Endometrial microvascular endothelial cells (primary cell): ENCODE measurements at regions not wholly inside any gene's neighbourhood (a gene's known extent, or its start where the extent isn't known, plus 50 kb on each side); places are given as distances from the start of the nearest gene placed in this dataset.
"Not testable (repeated sequence)": the region's sequence is repeated elsewhere in the genome, so short reads cannot be mapped to it uniquely, and the experiment has no call there.

Source experiments
- in situ Hi-C: cut with HindIII; loops from 2 replicates; pipeline ENCODE4 v1.10.0; 2017; ENCODE audit warnings: low sequenced_read_pairs, low pct_unique_long_range_greater_than_20kb; ENCODE audit errors: inconsistent ontology term

DNA sequence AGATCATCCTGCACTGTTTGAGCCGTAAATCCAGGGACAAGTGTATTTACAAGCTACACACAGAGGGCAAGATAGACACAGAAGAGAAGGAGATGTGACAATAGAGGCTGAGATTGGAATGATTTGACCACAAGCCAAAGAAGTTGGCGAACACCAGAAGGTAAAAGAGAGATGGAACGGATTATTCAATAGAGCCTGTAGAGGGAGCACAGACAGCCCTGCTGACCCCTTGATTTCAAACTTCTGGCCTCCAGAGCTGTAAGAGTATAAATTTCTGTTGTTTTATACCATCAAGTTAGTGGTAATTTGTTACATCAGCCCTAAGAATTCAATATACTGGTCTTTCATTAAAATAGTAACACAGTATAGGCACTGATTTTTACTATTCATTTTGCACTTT is 447.8 kb downstream of the FAT4 start:
- in situ Hi-C loops: no loop called here

DNA sequence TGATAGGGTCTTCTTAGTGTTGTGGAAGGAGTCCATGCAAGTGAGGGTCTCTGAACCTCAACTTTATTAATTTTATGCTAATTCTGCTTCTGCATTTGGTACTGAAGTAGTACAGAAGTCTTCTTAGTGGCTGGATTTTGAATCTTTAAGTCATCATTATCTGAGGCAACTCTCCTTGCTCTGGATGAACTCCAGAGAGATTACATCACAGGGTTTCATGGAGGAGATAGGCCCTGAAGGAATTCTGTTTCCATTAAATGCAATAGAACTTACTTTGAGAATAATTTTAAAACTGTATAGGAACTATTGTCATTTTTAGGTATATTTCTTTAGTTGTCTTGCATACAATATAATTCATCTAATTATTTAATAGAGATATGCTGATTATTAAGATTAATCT is 451.2 kb downstream of the FAT4 start:
- in situ Hi-C loops: no loop called here

DNA sequence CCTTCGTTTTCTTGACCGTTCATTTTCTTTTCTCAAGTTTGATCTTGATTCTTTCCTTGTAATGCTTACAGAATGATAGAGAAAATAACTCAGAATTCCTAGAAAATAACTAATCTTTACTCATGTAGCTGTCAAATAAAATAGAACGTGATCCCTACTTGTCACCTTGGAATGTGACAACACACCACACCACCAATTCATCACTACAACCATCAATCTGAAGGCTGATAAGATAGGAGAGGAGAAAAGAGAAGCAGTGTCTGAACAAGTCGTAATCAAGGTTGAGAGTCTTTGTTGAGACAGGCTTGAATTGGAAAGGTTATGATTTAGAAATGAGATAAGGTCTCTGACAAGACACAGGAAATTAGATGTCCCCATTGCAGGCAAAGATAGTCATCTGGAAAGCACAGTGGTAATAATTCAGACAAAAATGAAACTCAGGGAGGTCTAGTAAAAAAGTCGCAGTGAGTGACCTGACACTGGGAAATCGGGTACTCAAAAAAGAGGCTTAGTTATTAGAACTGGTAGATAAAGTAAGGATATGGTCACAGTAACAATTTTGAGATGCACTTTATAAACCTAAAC is 456.2 kb downstream of the FAT4 start:
- in situ Hi-C loops: no loop called here

DNA sequence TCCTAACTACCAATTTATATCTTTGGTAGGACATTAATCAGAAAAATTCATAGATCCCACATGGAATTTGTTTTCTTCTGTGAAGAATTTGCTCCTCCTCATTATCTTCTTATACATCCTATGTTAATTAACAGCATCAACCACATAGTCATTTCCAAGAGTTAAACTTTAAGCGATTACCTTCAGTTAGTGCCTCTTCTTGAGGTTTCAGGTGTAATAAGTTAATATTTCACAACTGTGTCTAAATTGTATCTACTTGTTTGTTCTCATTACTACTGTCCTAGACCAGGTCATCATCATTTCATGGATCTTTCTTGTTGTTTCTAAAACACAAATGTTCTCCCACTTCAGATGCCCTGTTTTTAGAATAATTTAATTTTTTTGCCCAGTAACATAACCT is 457.9 kb downstream of the FAT4 start:
- in situ Hi-C loops: no loop called here

DNA sequence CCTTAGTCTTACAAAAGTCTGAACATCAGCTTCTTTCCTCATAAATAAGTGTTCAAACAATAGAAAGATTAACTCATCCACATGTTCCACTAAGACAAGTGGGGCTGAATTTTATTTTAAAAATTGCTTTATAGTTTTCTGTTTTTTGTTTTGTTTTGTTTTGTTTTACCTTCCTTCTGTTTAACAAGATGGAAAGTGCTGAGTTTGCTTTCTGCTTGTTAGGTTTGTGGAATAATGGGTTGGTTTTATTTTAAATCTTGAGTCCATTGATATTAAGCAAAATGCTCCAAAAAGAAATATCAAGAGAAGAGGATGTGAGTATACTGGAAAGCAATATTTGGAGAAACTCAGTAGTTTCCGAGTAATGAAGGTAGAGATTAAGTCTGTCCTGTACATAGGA is 458.7 kb downstream of the FAT4 start:
- in situ Hi-C loops: no loop called here

DNA sequence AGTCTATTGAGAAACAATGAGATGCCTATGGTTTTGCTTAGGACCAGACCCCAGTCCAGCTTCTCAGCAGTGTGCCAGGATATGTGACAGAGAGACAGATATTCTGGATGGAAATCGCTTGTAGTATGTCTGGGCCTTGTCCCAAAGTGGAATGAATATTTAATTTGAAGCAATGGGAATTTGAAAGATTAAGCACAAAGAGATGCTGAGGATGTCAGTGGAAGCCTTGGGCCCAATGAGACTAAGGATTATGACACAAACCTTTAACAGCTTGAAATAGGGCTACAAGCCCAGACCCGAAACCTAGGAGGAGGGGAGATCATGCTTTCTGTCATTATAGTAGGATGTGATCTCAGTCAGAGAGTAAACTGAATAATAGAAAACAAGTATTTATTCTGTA is 459.2 kb downstream of the FAT4 start:
- in situ Hi-C loops: no loop called here

DNA sequence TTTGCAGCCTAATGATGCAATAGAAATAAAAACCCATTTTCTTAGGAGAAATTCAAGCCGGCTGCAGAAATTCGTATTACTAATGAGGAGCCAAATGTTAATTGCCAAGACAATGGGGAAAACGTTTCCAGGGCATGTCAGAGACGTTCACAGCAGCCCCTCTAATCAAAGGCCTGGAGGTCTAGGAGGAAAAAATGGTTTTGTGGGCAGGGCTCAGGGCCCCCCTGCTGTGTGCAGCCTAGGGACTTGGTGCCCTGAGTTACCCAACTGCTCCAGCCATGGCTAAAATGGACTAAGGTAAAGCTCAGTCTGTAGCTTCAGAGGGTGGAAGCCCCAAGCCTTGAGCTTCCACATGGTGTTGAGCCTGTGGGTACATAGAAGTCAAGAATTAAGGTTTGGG is 461.4 kb downstream of the FAT4 start:
- in situ Hi-C loops: no loop called here

DNA sequence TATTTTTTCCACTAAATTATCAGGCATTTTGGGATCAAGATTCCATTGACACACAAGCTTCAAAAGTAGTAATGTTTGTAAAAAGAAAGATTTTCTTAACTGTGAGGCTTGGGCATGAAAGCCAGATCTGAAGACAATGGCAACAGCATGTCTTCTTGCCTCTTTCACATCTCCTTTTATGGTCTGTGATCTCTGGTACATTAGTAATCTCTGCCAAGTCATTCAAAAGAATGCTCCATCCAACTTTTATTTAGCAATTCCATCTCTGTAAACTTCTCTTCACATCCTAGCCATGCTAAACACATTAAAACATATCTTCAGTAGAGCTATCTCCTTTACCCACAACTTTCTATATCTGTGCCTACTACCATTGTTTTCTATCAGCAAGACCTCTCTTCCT is 465.4 kb downstream of the FAT4 start:
- in situ Hi-C loops: no loop called here

DNA sequence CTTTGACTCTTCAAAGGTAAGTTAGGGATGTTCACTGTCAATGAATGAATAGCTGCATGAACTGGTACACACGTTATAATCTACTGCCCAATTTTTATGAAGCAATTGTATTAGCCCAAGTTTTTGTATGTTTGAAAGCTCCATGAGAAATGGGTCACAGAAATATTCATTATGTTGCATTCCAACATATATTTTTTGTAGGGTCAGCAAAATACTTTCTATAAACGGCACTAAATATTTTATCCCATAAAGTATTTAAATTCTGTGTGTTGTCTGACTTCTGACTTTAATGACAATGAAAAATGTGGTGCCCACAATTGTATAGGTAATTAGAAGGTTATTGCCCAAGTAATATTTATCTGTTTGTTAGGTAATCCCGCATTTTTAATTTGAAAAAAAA is 466.0 kb downstream of the FAT4 start:
- in situ Hi-C loops: no loop called here

DNA sequence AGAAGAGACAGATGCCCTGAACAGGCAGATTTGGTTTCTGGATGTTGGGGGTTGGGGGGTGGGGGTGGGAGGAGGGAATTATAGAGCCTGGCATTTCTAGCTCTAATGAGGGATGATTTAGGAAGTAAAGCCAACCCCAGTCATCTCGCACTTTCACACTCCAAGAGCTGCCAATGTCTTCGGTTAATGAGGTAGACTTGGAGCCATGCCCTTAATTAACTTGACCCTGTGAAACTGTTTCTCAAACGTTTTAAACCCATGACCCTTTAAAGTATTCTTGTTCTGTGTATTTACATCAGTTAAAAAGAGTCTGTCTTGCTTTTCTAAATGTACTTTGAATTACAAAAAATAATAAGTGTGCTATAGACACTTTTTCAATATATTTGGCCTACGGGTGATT is 466.9 kb downstream of the FAT4 start:
- in situ Hi-C loops: no loop called here

DNA sequence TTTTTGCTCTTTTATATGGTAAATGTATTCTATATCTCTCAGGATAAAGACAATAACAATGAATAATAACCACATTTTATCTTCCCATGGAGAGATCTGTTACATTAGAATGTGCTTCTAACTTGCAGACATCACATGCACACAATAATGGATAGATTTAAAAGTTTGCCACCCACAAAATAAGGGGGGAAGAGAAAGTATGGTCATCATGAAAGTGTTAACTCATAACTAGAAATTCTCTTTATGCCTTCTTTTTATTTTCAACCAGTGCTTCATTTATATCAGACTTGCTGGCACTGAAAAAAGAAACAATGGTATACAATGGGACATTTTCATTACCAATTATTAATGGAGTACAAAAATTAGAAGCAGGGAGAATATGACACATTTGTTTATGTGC is 470.0 kb downstream of the FAT4 start:
- in situ Hi-C loops: no loop called here

DNA sequence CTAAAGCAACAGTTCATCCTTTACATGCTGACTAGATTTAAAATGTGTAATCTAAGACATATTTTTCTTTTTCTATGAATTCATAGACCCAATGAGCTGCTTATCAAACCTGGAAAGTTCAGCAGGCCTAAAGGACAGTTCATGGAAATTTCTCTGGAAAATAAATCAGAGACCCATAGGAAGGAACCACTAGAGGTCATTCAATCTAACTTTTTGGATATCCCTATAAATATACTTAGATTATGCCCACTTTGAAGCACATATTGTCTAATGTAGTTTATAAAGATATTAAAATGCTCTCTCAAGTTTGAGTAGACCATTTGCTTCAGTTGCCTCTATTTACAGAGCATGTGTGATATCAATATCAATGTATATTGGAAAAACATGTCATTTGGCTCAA is 473.0 kb downstream of the FAT4 start:
- in situ Hi-C loops: no loop called here

DNA sequence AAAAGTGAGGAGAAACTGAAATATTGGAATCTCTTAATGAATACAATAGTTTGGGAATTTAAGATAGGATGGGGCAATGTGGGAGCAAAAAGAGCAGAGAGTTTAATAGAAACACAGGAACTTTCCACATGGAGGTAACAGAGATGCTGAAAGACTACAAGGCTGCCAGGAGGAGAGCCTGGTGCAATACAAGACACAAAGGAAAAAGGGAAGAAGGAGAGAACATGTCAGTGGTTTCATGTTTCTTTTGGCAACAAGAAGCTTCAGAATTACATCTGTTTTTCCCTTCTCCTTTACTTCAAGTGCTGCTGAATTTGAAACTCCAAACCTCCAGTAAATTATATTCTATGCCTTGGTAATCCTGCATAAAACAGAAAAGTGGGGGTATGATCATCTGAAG is 474.3 kb downstream of the FAT4 start:
- in situ Hi-C loops: no loop called here

DNA sequence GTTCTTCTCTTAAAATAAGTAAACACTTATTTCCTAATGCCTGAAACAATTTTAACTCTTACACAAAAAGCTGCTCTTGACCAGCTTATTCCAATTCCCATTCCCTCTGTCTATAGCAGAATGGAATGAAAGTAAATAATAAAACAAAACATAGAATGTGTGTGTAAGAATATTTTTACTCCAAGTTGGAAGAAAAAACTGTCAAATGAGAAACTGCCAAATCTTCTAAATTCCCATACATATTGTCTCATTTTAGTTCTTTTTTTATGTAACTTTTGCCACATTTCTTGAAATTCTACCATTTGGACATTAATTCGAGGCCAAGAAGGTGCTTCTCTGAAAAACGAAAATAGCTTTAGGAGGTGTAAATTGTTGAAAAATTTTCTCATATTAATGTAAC is 477.1 kb downstream of the FAT4 start:
- in situ Hi-C loops: no loop called here

DNA sequence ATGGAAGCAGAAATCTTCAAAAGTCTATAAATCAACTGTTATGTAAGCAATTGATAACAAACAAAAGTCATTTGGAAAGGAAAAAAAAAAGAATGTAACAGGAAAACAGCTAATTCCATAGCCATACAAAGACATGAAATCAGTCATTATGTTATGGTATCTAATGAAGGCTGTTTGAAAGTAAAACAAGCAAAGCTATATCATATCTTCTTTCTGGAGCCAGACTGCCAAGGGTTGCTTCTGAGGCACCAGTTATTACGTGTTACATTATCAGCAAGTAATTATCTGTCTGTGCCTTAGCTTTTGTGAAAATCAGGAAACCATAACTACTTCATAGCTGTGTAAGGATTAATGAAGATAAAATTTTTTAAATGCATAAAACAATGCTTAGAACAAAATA is 480.2 kb downstream of the FAT4 start:
- in situ Hi-C loops: no loop called here

DNA sequence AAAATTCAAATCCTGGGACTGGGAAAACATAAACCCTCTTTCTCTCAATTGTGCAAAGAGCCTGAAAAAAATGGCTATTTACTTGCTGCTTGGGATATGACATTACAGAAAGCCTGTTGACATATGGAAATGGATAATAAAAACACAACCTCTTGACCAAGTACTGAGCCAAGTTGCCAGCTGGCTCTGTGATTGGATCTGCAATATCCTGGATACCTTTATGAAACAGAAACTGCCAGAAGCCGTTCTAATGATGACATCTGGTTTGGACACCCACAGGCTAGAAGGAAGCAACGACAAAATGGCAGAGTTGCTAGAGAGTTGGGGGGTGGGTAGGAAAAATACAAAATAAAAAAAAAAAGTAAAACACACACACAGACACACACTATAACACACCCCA is 481.4 kb downstream of the FAT4 start:
- in situ Hi-C loops: no loop called here

DNA sequence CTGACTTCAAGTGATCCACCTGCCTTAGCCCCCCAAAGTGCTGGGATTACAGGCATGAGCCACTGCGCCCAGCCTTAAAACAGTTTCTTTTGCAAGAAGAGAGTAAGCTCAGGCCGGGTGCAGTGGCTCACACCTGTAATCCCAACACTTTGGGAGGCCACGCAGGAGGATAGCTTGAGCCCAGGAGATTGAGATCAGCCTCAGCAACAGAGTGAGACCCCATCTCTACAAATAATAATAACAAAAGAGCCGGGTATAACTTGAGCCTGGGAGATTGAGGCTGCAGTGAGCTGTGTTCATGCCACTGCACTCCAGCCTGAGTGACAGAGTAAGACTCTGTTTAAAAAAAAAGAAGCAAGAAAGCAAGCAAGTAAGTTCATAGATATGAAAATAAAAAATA is 482.9 kb downstream of the FAT4 start:
- in situ Hi-C loops: not testable (repeated sequence)

DNA sequence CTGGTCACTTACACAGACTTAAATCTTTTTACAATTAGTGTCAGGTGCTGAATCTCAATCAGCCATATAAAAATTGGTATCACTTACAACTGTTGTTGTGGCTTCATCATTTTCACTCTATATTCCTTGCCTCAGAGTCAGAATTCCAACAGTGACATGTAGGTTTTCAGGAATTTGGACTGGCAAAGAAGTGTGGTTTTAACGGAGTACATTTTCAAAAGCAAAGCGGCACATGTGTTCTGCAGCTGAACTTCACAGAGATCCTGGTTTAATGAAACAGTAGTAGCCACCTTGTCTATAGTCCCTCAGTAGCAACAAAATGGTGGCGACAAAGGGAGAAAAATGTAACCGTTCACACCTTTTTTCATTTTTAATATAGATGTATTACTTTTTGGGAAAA is 486.6 kb downstream of the FAT4 start:
- in situ Hi-C loops: no loop called here

DNA sequence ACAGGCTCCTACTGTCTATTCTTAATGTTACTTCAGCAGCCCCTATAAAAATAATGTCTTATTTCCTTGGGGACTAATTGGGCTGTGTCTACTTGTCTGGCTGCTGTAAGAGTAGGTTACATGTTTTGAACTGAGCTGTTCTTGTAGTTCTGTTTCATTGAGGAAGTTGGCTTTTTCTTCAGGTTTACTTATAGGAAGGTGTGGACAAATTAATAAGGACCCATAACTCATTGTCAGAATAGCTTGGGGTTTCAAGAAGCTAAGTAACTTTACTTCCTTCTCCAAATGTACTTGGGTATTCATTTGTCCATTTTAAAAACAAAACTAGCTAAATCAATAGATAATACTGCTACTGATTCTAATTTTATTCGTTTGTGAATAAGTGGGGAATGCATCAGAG is 487.2 kb downstream of the FAT4 start:
- in situ Hi-C loops: no loop called here

DNA sequence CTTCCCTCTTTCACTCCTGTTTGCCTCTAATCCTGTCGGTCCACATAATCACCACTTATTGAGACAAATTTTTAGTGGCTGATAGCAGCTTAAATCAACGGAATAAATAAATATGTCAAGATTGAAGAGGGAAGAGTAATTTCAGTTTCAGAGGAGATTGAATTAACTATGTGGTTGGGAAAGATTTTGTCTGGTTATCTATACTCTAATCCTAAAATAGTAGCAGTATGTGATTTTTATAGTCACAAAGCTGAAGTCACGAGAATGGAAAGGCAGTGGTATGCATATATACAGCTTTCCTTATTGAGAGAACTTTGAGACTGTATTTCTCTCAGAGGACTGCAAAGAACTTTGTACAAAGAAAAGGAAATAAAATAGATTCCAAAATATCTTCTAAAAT is 493.3 kb downstream of the FAT4 start:
- in situ Hi-C loops: no loop called here

DNA sequence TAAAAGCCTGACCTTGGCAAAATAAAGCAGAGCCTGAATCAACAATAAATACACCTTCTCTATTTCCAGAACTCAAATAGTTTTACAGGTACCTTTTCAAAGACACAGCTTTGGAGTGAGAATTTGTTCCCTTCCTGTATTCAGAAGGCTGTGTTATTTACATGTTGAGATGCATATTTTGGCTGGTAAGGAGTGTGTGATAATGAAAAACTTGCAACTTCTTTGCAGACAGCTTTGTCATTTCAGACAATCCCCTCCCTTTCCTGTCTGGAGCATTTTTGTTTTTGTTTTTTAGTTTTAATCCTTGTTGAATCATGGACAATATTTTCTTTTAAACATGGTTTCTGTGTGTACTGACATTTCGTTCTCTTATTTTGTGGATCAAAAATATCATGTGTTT is 493.8 kb downstream of the FAT4 start:
- in situ Hi-C loops: no loop called here

DNA sequence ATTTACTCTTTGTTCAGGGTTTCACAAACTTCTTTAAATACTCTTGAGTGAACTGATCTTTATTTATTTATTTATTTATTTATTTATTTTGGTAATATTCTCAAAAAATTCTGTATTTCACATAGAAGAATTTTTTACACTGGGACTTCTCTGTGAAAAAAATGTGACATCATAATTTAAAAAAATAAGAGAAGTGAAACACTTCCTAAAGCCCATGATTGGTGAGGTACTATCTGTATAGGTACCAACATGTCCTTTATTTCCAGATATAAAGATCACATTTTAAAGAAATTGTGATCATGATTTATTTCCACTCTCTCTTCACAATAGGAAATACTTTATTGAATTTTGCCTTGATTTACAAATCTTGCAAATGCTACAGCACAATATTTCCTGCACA is 497.1 kb downstream of the FAT4 start:
- in situ Hi-C loops: no loop called here
